Activated T-cell treated with anti-CD3 and anti-CD28 coated beads, Interleukin-2, amount 50 U/mL, for 24 hours (primary cell): ENCODE measurements at regions not wholly inside any gene's neighbourhood (a gene's known extent, or its start where the extent isn't known, plus 50 kb on each side); places are given as distances from the start of the nearest gene placed in this dataset.

Experiments used
- DNase-seq: peaks from one replicate; pipeline ENCODE4 v3.0.0-alpha.2; 2020
- H3K27ac Mint-ChIP-seq: 2 replicates; pipeline ENCODE4 v1.8.0; 2020; ENCODE audit warnings: mild to moderate bottlenecking, mixed read lengths
- H3K27me3 Mint-ChIP-seq: 2 replicates; pipeline ENCODE4 v1.8.0; 2020; ENCODE audit warnings: mixed read lengths
- H3K36me3 Mint-ChIP-seq: 2 replicates; pipeline ENCODE4 v1.8.0; 2020; ENCODE audit warnings: low read depth, mixed read lengths
- H3K4me1 Mint-ChIP-seq: 2 replicates; pipeline ENCODE4 v1.8.0; 2020; ENCODE audit warnings: low read depth, mixed read lengths
- H3K4me3 Mint-ChIP-seq: 2 replicates; pipeline ENCODE4 v1.8.0; 2020; ENCODE audit warnings: mild to moderate bottlenecking, moderate library complexity, mixed read lengths
- H3K9me3 Mint-ChIP-seq: 2 replicates; pipeline ENCODE4 v1.8.0; 2020; ENCODE audit warnings: mixed read lengths

- Mint-ChIP-seq H3K27ac (no peak overlapping the region), H3K27me3 (peaks cover 4% of the 10 kb centered on the region), H3K9me3 (no peaks in the 10 kb centered on the region), H3K4me1 (no peaks in the 10 kb centered on the region), H3K36me3 (no peaks in the 10 kb centered on the region), H3K4me3 (no peak overlapping the region)
- DNase-seq: no peak
These were observed 101.5 kb upstream of the TMEM72 start for GRCh38 chr10:44809647-44810046.

DNA sequence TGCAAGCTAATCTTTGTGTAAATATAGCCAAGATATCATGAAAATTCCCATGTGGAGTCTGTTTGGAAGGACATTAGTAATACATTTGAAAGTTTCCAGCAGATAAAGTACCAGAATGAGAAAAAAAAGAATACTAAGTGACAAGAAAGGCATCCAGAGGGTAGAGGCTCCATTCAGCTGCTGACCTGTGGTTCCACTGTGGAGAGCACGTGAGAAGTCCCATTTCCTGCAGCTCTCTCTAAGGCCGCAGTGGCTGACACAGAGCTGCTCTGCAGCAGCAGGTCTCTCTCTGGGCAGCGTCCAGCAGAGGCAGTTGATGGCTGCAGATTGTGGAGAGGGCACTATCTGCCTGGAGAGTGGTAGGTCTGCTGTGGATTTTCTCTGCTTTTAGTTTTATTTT is 100.1 kb upstream of the TMEM72 start:
- Mint-ChIP-seq H3K4me1 (no peaks in the 10 kb centered on the region), H3K9me3 (no peaks in the 10 kb centered on the region), H3K36me3 (no peaks in the 10 kb centered on the region), H3K27ac (no peak overlapping the region), H3K4me3 (no peak overlapping the region), H3K27me3 (no peaks in the 10 kb centered on the region)
- DNase-seq: no peak

DNA sequence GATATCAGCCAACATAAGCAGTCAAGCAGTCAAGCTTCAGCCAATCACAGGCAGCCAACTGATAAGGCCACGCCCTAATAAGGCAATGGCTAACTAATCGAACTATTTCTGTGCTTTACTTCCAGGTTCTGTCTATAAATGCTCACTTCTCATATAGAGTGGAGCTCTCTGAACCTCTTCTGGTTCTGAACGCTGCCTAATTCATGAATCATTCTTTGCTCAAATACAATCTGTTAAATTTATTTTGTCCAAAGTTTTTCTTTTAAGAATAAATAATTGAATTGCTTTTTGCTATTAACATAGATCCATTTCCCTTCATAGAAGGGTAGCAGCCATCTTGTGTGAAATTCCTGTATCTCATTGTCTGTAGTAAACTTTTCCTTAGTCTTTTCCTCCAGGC is 97.9 kb upstream of the TMEM72 start:
- Mint-ChIP-seq H3K27ac (no peak overlapping the region), H3K27me3 (peaks cover 2% of the 10 kb centered on the region), H3K4me3 (no peak overlapping the region), H3K36me3 (no peaks in the 10 kb centered on the region), H3K4me1 (no peaks in the 10 kb centered on the region), H3K9me3 (no peaks in the 10 kb centered on the region)
- no peak for DNase-seq

GRCh38 chr10:44814929-44815328 is 96.2 kb upstream of the TMEM72 start:
- Mint-ChIP-seq H3K27me3 (peaks cover 2% of the 10 kb centered on the region), H3K4me3 (no peak overlapping the region), H3K36me3 (no peaks in the 10 kb centered on the region), H3K4me1 (no peaks in the 10 kb centered on the region), H3K9me3 (no peaks in the 10 kb centered on the region), H3K27ac (no peak overlapping the region)
- DNase-seq: no peak

DNA sequence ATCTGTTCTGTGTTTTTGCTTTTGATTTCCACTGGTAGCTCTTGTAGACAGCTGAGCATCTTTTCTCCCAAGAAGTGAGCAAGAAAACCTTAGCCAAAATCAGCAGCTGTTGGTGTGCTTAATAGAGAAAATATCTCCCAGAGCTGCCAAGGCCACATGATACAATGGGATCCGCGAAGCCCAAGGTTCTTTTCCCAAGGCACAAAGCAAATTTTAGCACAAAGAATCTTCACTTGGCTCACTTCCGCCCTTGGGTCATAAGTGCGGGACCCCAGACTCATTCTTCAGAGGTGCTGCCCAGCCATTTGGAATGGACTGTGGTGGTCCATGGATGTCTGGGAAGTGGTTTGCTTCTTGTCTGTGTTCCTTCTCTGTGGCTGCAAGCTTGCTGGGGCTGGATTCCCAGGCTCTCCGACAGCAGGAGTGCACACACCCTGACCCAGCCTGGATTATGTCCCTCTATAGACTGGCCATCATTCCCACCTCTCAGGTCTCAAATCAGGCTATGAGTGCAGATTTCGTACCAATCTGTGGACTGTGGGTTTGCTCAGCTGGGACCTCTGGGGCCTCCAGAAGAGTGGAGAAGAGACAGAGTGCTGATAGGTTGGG is 93.0 kb upstream of the TMEM72 start:
- Mint-ChIP-seq H3K4me3 (no peak overlapping the region), H3K4me1 (no peaks in the 10 kb centered on the region), H3K27me3 (peaks cover 12% of the 10 kb centered on the region), H3K36me3 (no peaks in the 10 kb centered on the region), H3K9me3 (no peaks in the 10 kb centered on the region), H3K27ac (no peak overlapping the region)
- no peak for DNase-seq

DNA sequence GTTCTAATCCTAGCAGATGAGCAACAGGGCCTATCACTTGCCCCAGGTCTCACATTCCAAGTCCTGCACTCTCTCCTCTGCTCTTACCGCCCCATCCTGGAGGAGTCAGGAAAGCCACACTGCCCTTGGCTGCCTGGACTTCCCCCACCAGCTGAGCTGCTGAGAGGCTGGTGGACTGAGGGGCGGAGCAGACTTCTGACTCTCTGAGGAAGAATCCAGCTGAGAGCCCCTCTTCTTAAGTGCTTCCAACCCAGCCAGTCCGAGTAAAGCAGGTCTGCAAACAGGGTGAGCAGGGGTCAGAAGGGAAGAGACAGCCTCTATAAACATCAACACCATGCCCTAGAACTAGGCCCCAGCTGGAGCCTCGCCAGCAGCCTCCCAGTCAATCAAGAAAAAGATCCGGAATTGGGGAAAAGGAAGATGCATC is 92.4 kb upstream of the TMEM72 start:
- Mint-ChIP-seq H3K27me3 (peaks cover 12% of the 10 kb centered on the region), H3K36me3 (no peaks in the 10 kb centered on the region), H3K9me3 (no peaks in the 10 kb centered on the region), H3K27ac (no peak overlapping the region), H3K4me1 (no peaks in the 10 kb centered on the region), H3K4me3 (no peak overlapping the region)
- no peak for DNase-seq

DNA sequence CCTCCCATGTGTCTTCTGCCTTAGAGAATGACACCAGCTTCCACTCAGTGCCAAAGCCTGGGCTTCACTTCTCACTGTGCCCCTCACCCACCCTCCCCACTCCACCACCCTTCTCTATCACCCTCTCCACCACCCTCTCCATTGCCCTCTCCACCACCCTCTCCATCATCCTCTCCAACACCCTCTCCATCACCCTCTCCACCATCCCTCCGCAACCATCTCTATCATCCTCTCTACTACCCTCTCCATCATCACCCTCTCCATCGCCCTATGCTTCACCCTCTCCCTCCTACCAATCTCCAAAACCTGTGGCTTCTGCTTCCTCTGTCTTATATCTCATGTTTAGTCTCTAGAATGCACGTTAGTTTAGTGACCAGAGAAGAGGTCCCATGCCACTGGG is 91.0 kb upstream of the TMEM72 start:
- no peaks in the 10 kb centered on the region for H3K4me1 Mint-ChIP-seq

DNA sequence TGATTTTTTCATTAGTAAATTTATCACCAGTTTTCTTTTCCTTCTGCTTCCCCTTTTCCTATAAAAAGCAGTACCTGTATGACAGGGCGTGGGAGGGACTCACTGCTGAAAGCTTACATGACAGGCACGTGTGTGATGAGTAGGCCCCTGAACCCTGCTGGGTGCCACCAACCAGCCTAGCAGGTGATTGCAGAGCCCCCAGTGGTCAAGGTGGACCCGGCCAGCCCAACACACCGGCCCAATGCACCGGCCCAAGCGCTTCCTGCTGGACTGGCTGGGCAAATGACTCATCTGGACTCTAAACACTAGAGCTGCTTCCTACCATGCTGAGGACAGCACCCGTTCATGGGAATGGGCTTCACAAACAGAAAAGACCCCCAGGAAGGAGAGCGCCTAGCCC is 89.8 kb upstream of the TMEM72 start:
- Mint-ChIP-seq H3K27ac (no peak overlapping the region), H3K27me3 (peaks cover 12% of the 10 kb centered on the region), H3K4me1 (no peaks in the 10 kb centered on the region), H3K9me3 (no peaks in the 10 kb centered on the region), H3K4me3 (no peak overlapping the region), H3K36me3 (no peaks in the 10 kb centered on the region)
- no peak for DNase-seq

More for the DNA sequence above, 91.0 kb upstream of the TMEM72 start:
- Mint-ChIP-seq H3K36me3 (no peaks in the 10 kb centered on the region), H3K27me3 (peaks cover 12% of the 10 kb centered on the region), H3K4me3 (no peak overlapping the region), H3K27ac (no peak overlapping the region), H3K9me3 (no peaks in the 10 kb centered on the region)
- no peak for DNase-seq

- Mint-ChIP-seq H3K27ac (no peak overlapping the region), H3K27me3 (peaks cover 9% of the 10 kb centered on the region), H3K4me1 (no peaks in the 10 kb centered on the region), H3K36me3 (no peaks in the 10 kb centered on the region), H3K9me3 (no peaks in the 10 kb centered on the region), H3K4me3 (no peak overlapping the region)
- DNase-seq: no peak
These were observed 88.8 kb upstream of the TMEM72 start for GRCh38 chr10:44822349-44822748.

DNA sequence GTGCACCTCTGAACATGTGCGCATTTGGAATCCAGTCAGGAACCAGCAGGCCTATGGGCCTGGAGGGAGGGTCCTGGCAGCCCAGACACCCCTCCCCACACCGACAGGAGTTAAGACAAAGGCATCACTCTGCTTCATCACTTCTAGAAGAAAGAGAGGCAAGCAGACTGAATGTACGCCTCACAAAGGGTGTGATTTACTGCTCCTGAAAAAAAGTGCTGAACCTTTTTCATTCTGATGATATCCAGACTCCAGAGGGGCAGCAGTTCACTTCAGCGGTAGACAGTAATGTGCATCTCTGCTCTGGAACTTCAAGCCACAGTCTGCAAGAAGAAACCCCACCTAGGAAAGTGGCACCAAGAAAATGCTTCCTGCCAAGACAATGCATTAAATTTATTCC is 88.2 kb upstream of the TMEM72 start:
- Mint-ChIP-seq H3K4me3 (no peak overlapping the region), H3K27me3 (peaks cover 12% of the 10 kb centered on the region), H3K9me3 (no peaks in the 10 kb centered on the region), H3K36me3 (no peaks in the 10 kb centered on the region), H3K4me1 (no peaks in the 10 kb centered on the region), H3K27ac (no peak overlapping the region)
- no peak for DNase-seq

- H3K27me3 Mint-ChIP-seq: peaks cover 13% of the 10 kb centered on the region
- H3K27ac Mint-ChIP-seq: no peak overlapping the region
- no peak overlapping the region for H3K4me3 Mint-ChIP-seq
- H3K9me3 Mint-ChIP-seq: no peaks in the 10 kb centered on the region
- H3K4me1 Mint-ChIP-seq: no peaks in the 10 kb centered on the region
- DNase-seq: no peak
- H3K36me3 Mint-ChIP-seq: no peaks in the 10 kb centered on the region
These were observed 86.5 kb upstream of the TMEM72 start for GRCh38 chr10:44824607-44825006.

DNA sequence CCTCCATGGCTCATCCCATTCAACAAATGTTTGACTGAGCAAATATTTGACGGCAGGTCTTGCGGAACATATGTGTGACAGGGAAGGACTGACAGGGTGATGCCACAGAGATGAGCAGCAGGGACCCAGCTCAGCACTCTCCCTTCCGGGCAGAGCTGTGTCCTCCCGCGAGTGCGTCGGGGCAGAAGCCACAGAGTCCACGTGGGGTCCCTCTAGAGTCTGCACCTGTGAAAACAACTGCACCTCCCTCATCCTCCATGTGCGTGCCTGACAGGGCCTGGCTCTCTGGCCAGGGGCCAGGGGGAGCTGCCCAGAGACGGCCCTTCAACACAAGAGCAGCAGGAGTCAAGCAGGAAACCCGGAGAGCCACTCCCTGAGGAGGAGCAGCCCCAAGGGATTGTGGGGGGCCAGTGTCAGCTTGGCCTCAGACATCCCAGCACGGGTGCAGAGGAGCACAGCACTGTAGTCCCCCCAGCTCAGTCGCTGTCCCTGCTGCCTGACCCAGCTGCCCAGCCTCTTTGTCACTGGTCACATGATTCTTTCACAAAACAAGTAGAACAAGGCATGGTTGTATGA is 83.6 kb upstream of the TMEM72 start:
- H3K36me3 Mint-ChIP-seq: no peaks in the 10 kb centered on the region
- H3K4me3 Mint-ChIP-seq: no peak overlapping the region
- H3K27me3 Mint-ChIP-seq: peaks cover 4% of the 10 kb centered on the region

GRCh38 chr10:44828508-44829142 is 82.5 kb upstream of the TMEM72 start:
- Mint-ChIP-seq H3K9me3 (no peaks in the 10 kb centered on the region), H3K4me1 (no peaks in the 10 kb centered on the region), H3K36me3 (no peaks in the 10 kb centered on the region), H3K27me3 (peaks cover 4% of the 10 kb centered on the region), H3K4me3 (no peak overlapping the region), H3K27ac (no peak overlapping the region)
- DNase-seq: no peak

More for the DNA sequence above, 83.6 kb upstream of the TMEM72 start:
- Mint-ChIP-seq H3K27ac (no peak overlapping the region), H3K9me3 (no peaks in the 10 kb centered on the region), H3K4me1 (no peaks in the 10 kb centered on the region)
- DNase-seq: no peak

GRCh38 chr10:44829426-44829825 is 81.7 kb upstream of the TMEM72 start:
- Mint-ChIP-seq H3K27me3 (peaks cover 4% of the 10 kb centered on the region), H3K27ac (no peak overlapping the region), H3K4me3 (no peak overlapping the region), H3K36me3 (no peaks in the 10 kb centered on the region), H3K9me3 (no peaks in the 10 kb centered on the region), H3K4me1 (no peaks in the 10 kb centered on the region)
- DNase-seq: no peak

- Mint-ChIP-seq H3K4me3 (no peak overlapping the region), H3K4me1 (no peaks in the 10 kb centered on the region), H3K27me3 (peaks cover 4% of the 10 kb centered on the region), H3K36me3 (no peaks in the 10 kb centered on the region), H3K27ac (no peak overlapping the region), H3K9me3 (no peaks in the 10 kb centered on the region)
- DNase-seq: no peak
These were observed 81.1 kb upstream of the TMEM72 start for GRCh38 chr10:44830022-44830421.
